Kidney (tissue), 13 donors: ENCODE measurements at regions not wholly inside any gene's neighbourhood (a gene's known extent, or its start where the extent isn't known, plus 50 kb on each side); places are given as distances from the start of the nearest gene placed in this dataset.

Source experiments
- DNase-seq, 5 donors: peaks; one replicate each; pipeline ENCODE4 v3.0.0-alpha.2; 2013 to 2020
- FAIRE-seq: peaks from 2 replicates; lab custom pipeline; 2012; peaks lifted over from hg19 to GRCh38; lab: Jason Lieb, UNC
- H3K27ac ChIP-seq, 2 donors: one replicate each; pipeline ENCODE4 v1.7.0; 2013; ENCODE audit warnings: low read depth in 2 of 2, low read length in 2 of 2, inconsistent platforms in 1 of 2
- H3K27me3 ChIP-seq: one replicate; pipeline ENCODE4 v1.7.1; 2013; ENCODE audit warnings: low read length, inconsistent platforms; ENCODE audit not compliant: control insufficient read depth, insufficient read depth
- H3K36me3 ChIP-seq, 3 donors: one replicate each; pipeline versions ENCODE4 v1.7.0 to v1.7.1; 2013; ENCODE audit warnings: low read length in 3 of 3, control low read depth in 1 of 3, inconsistent platforms in 1 of 3; ENCODE audit not compliant: insufficient read depth in 3 of 3, control insufficient read depth in 2 of 3
- H3K4me1 ChIP-seq, 3 donors: one replicate each; pipeline versions ENCODE4 v1.7.0 to v1.7.1; 2013; ENCODE audit warnings: low read length in 3 of 3, inconsistent platforms in 1 of 3, low read depth in 1 of 3; ENCODE audit not compliant: control insufficient read depth in 2 of 3, insufficient read depth in 2 of 3
- H3K4me3 ChIP-seq, 3 donors: one replicate each; pipeline versions ENCODE4 v1.7.0 to v1.8.1; 2013; ENCODE audit warnings: low read length in 3 of 3, control low read depth in 1 of 3, inconsistent platforms in 1 of 3
- H3K9ac ChIP-seq, 3 donors: one replicate each; pipeline versions ENCODE4 v1.7.0 to v1.7.1; 2013; ENCODE audit warnings: low read length in 3 of 3, control low read depth in 1 of 3, inconsistent platforms in 1 of 3
- H3K9me3 ChIP-seq, 3 donors: one replicate each; pipeline versions ENCODE4 v1.7.0 to v1.7.1; 2013; ENCODE audit warnings: low read length in 3 of 3, control low read depth in 1 of 3, inconsistent platforms in 1 of 3; ENCODE audit not compliant: control insufficient read depth in 2 of 3, insufficient read depth in 1 of 3
- CTCF ChIP-seq: IDR thresholded peaks from 3 replicates; pipeline ENCODE4 v1.5.1; 2012; ENCODE audit warnings: mild to moderate bottlenecking, moderate library complexity, borderline replicate concordance; ENCODE audit not compliant: insufficient read depth; ENCODE audit errors: extremely low read depth
- intact Hi-C: fragments of 100-400 bp; cut with DNase I; formaldehyde crosslinking; loops from one replicate; pipeline ENCODE4 v1.11.1; 2022
- donor health status: control.
- donor health status: control.
- donor health status: control.
- donor health status: control.
- donor health status: control.
- donor health status: DM: yes; HTN: yes; CAD: no.
- donor health status: Normal renal cell carcinoma (clear cell type).

- Histone ChIP-seq H3K27ac (no peak overlapping the region), H3K4me1 (no peaks in the 10 kb centered on the region), H3K9me3 (no peaks in the 10 kb centered on the region), H3K27me3 (no peaks in the 10 kb centered on the region), H3K9ac (no peak overlapping the region), H3K36me3 (no peaks in the 10 kb centered on the region), H3K4me3 (no peak overlapping the region)
- no peak for TF ChIP-seq CTCF
- intact Hi-C loops, result no loop called here
- DNase-seq (no peak), FAIRE-seq (no peak)
Measured at GRCh38 chr9:31612336-31613030, 772.0 kb upstream of the ACO1 start.

- H3K36me3 ChIP-seq, result no peaks in the 10 kb centered on the region
- no peak for TF ChIP-seq CTCF
- H3K27ac ChIP-seq, result no peak overlapping the region
- H3K9ac ChIP-seq, result no peak overlapping the region
- no peak overlapping the region for H3K4me3 ChIP-seq
- no peaks in the 10 kb centered on the region for H3K4me1 ChIP-seq
- FAIRE-seq, result no peak
- no peak for DNase-seq
- H3K27me3 ChIP-seq, result no peaks in the 10 kb centered on the region
- no peaks in the 10 kb centered on the region for H3K9me3 ChIP-seq
- intact Hi-C loops, result no loop called here
Measured at GRCh38 chr9:31615966-31616365, 768.5 kb upstream of the ACO1 start.

- H3K4me1 ChIP-seq, result no peaks in the 10 kb centered on the region
- H3K27ac ChIP-seq, result no peak overlapping the region
- FAIRE-seq (no peak), DNase-seq (no peak)
- intact Hi-C loops, result no loop called here
- H3K36me3 ChIP-seq, result no peaks in the 10 kb centered on the region
- H3K9me3 ChIP-seq, result no peaks in the 10 kb centered on the region
- no peak overlapping the region for H3K9ac ChIP-seq
- TF ChIP-seq CTCF, result no peak
- no peaks in the 10 kb centered on the region for H3K27me3 ChIP-seq
- no peak overlapping the region for H3K4me3 ChIP-seq
Measured at GRCh38 chr9:31623511-31623910, 760.9 kb upstream of the ACO1 start.

GRCh38 chr9:31629292-31629691 lies 755.2 kb upstream of the ACO1 start:
- FAIRE-seq (no peak), DNase-seq (no peak)
- Histone ChIP-seq H3K36me3 (no peaks in the 10 kb centered on the region), H3K27me3 (no peaks in the 10 kb centered on the region), H3K27ac (no peak overlapping the region), H3K9ac (no peak overlapping the region), H3K4me1 (no peaks in the 10 kb centered on the region), H3K4me3 (no peak overlapping the region), H3K9me3 (no peaks in the 10 kb centered on the region)
- intact Hi-C loops, result no loop called here
- TF ChIP-seq CTCF, result no peak
